ENCODE measurements at regions not wholly inside any gene's neighbourhood (a gene's known extent, or its start where the extent isn't known, plus 50 kb on each side); places are given as distances from the start of the nearest gene placed in this dataset.
A peak's percentile ranks its signal among the peaks of the same experiment; 100 is the strongest.

GRCh38 chr12:29039013-29039412 lies 110.1 kb upstream of the FAR2 start:
- DNase-seq (ENCODE audit: low read depth) = peak; percentile 63

GRCh38 chr12:29041621-29042020 lies 107.5 kb upstream of the FAR2 start:
- DNase-seq (ENCODE audit: low read depth) = peak; percentile 71

- DNase-seq (ENCODE audit: low read depth) = no peak
Measured at GRCh38 chr12:29043069-29043468, 106.0 kb upstream of the FAR2 start.

- DNase-seq (ENCODE audit: low read depth) = no peak
Measured at GRCh38 chr12:29044799-29045198, 104.3 kb upstream of the FAR2 start.

GRCh38 chr12:29048787-29049186 lies 100.3 kb upstream of the FAR2 start:
- no peak for DNase-seq (ENCODE audit: low read depth)

GRCh38 chr12:29050503-29050902 lies 98.6 kb upstream of the FAR2 start:
- DNase-seq (ENCODE audit: low read depth) = no peak

GRCh38 chr12:29051221-29051620 lies 97.9 kb upstream of the FAR2 start:
- no peak for DNase-seq (ENCODE audit: low read depth)

GRCh38 chr12:29053567-29053966 lies 95.5 kb upstream of the FAR2 start:
- DNase-seq (ENCODE audit: low read depth) = no peak

GRCh38 chr12:29054858-29055663 lies 94.0 kb upstream of the FAR2 start:
- DNase-seq (ENCODE audit: low read depth) = no peak

- peak; percentile 70 for DNase-seq (ENCODE audit: low read depth)
Measured at GRCh38 chr12:29066011-29066588, 83.0 kb upstream of the FAR2 start.

- no peak for DNase-seq (ENCODE audit: low read depth)
Measured at GRCh38 chr12:29067430-29067829, 81.6 kb upstream of the FAR2 start.

- DNase-seq (ENCODE audit: low read depth) = no peak
Measured at GRCh38 chr12:29070309-29070708, 78.8 kb upstream of the FAR2 start.

GRCh38 chr12:29071099-29071498 lies 78.0 kb upstream of the FAR2 start:
- no peak for DNase-seq (ENCODE audit: low read depth)

GRCh38 chr12:29072631-29073030 lies 76.4 kb upstream of the FAR2 start:
- peak; percentile 39 for DNase-seq (ENCODE audit: low read depth)

GRCh38 chr12:29073631-29074239 lies 75.3 kb upstream of the FAR2 start:
- peak; percentile 43 for DNase-seq (ENCODE audit: low read depth)

- DNase-seq (ENCODE audit: low read depth) = no peak
Measured at GRCh38 chr12:29081101-29081500, 68.0 kb upstream of the FAR2 start.

- DNase-seq (ENCODE audit: low read depth) = no peak
Measured at GRCh38 chr12:29082522-29082921, 66.6 kb upstream of the FAR2 start.

- no peak for DNase-seq (ENCODE audit: low read depth)
Measured at GRCh38 chr12:29086325-29087271, 62.5 kb upstream of the FAR2 start.

- peak; percentile 40 for DNase-seq (ENCODE audit: low read depth)
Measured at GRCh38 chr12:29088611-29089219, 60.4 kb upstream of the FAR2 start.

All from RPMI7951 (cell line).